HCT116 (cell line): ENCODE measurements at regions not wholly inside any gene's neighbourhood (a gene's known extent, or its start where the extent isn't known, plus 50 kb on each side); places are given as distances from the start of the nearest gene placed in this dataset.

Experiments
- ATAC-seq: fragments of 200-7000 bp; cut with Tn5 transposase; 2 replicates; pipeline ENCODE4 v1.9.1; 2020; ENCODE audit warnings: mild to moderate bottlenecking, moderate library complexity
- BruUV-seq: library from RNA; stranded (reverse); fragments of 400-500 nt; replicated peaks from 2 replicates; lab custom pipeline; 2021; lab: Mats Ljungman, UMichigan
- CTCF ChIA-PET: fragments of 300-600 bp; sonication (Branson Sonifier 250); formaldehyde crosslinking; loops from one replicate; lab custom pipeline; 2021; ENCODE audit warnings: antibody characterized with exemption; lab: Charles Lee
- POLR2A ChIA-PET: fragments of 300-600, 350-600 bp; sonication (Branson Sonifier 250); formaldehyde crosslinking; loops from one replicate; lab custom pipeline; 2021; ENCODE audit warnings: antibody characterized with exemption; lab: Charles Lee
- RAD21 ChIA-PET, 2 experiments: fragments of 300-600 bp; sonication (Branson Sonifier 250); formaldehyde crosslinking; loops; one replicate each; lab custom pipeline; 2023; ENCODE audit warnings: low total read pairs in 2 of 2; ENCODE audit not compliant: uncharacterized antibody in 2 of 2, unreplicated experiment in 2 of 2, low non-redundant PET in 1 of 2; lab: Charles Lee
- DNase-seq: peaks from one replicate; pipeline ENCODE4 v3.0.0-alpha.2; 2010; ENCODE audit warnings: low read depth, low spot score
- H2AFZ ChIP-seq: fragments of 200-600 bp; shearing (Covaris generic), sonication (generic); 2 replicates; pipeline ENCODE4 v1.6.1; 2017; ENCODE audit warnings: low read depth, mixed run types, mixed read lengths, antibody characterized with exemption, low read length; ENCODE audit not compliant: poor library complexity, severe bottlenecking
- H3K27ac ChIP-seq: 2 replicates; pipeline ENCODE4 v1.5.1; 2012; ENCODE audit warnings: low read depth, low read length
- H3K27me3 ChIP-seq: fragments of 200-600 bp; sonication (generic); 2 replicates; pipeline ENCODE4 v1.6.1; 2016; ENCODE audit warnings: mixed run types, low read length, mixed read lengths; ENCODE audit not compliant: insufficient read depth
- H3K36me3 ChIP-seq, 2 experiments: fragments of 200-500 bp in 1 of 2; fragments of 200-600 bp in 1 of 2; sonication (Bioruptor generic) in 1 of 2; sonication (generic) in 1 of 2; 2 replicates each; pipeline versions ENCODE4 v1.5.1 to v1.6.1; 2014 to 2016; ENCODE audit warnings: low read length in 2 of 2, inconsistent platforms in 1 of 2, mixed read lengths in 1 of 2, mixed run types in 1 of 2; ENCODE audit not compliant: insufficient read depth in 2 of 2, control insufficient read depth in 1 of 2
- H3K4me1 ChIP-seq, 2 experiments: fragments of 200-600 bp in 1 of 2; sonication (generic) in 1 of 2; 2 replicates each; pipeline versions ENCODE4 v1.5.1 to v1.6.1; 2012 to 2017; ENCODE audit warnings: low read length in 2 of 2, inconsistent platforms in 1 of 2, mild to moderate bottlenecking in 1 of 2, mixed read lengths in 1 of 2, mixed run types in 1 of 2, moderate library complexity in 1 of 2; ENCODE audit not compliant: insufficient read depth in 2 of 2, control insufficient read depth in 1 of 2
- H3K4me2 ChIP-seq: fragments of 200-600 bp; sonication (generic); 2 replicates; pipeline ENCODE4 v1.6.1; 2017; ENCODE audit warnings: mixed run types, low read length, mixed read lengths
- H3K4me3 ChIP-seq, 2 experiments: fragments of 200-600 bp in 1 of 2; sonication (generic) in 1 of 2; replicated peaks in 1 of 2; 2 replicates each; pipeline ENCODE4 v1.5.1; 2011 to 2016; ENCODE audit warnings: low read length in 2 of 2, control low read depth in 1 of 2, low read depth in 1 of 2, mild to moderate bottlenecking in 1 of 2, mixed read lengths in 1 of 2, mixed run types in 1 of 2
- H3K79me2 ChIP-seq: fragments of 200-600 bp; sonication (generic); 2 replicates; pipeline ENCODE4 v1.6.1; 2017; ENCODE audit warnings: mild to moderate bottlenecking, mixed run types, low read length, moderate library complexity, mixed read lengths; ENCODE audit not compliant: insufficient read depth
- H3K9ac ChIP-seq: fragments of 200-600 bp; sonication (generic); 2 replicates; pipeline ENCODE4 v1.6.1; 2016; ENCODE audit warnings: low read length, mixed read lengths
- H3K9me2 ChIP-seq: fragments of 200-600 bp; sonication (generic), shearing (Covaris generic); 2 replicates; pipeline ENCODE4 v1.6.1; 2017; ENCODE audit warnings: mixed run types, mild to moderate bottlenecking, moderate library complexity; ENCODE audit not compliant: insufficient read depth
- H3K9me3 ChIP-seq, 2 experiments: fragments of 200-500 bp in 1 of 2; fragments of 200-600 bp in 1 of 2; sonication (Bioruptor generic) in 1 of 2; sonication (generic) in 1 of 2; 2 replicates each; pipeline ENCODE4 v1.6.1; 2014 to 2017; ENCODE audit warnings: low read length in 2 of 2, mixed read lengths in 2 of 2, inconsistent platforms in 1 of 2, low read depth in 1 of 2, mild to moderate bottlenecking in 1 of 2, mixed run types in 1 of 2, moderate library complexity in 1 of 2; ENCODE audit not compliant: control insufficient read depth in 1 of 2, insufficient read depth in 1 of 2
- H4K20me1 ChIP-seq: fragments of 200-600 bp; sonication (generic), shearing (Covaris generic); 2 replicates; pipeline ENCODE4 v1.6.1; 2017; ENCODE audit warnings: mixed run types, mild to moderate bottlenecking, moderate library complexity; ENCODE audit not compliant: insufficient read depth
- ATF3 ChIP-seq: IDR thresholded peaks from 2 replicates; pipeline ENCODE4 v1.6.1; 2012
- CEBPB ChIP-seq: IDR thresholded peaks from 2 replicates; pipeline ENCODE4 v1.6.1; 2012; ENCODE audit warnings: low read depth
- ELF1 ChIP-seq: IDR thresholded peaks from 2 replicates; pipeline ENCODE4 v1.6.1; 2012; ENCODE audit warnings: low read depth, borderline replicate concordance
- FOSL1 ChIP-seq: IDR thresholded peaks from 2 replicates; pipeline ENCODE4 v1.6.1; 2012; ENCODE audit warnings: low read depth
- JUND ChIP-seq: IDR thresholded peaks from 2 replicates; pipeline ENCODE4 v1.6.1; 2012
- POLR2A ChIP-seq: IDR thresholded peaks from 2 replicates; pipeline ENCODE4 v1.7.0; 2011; ENCODE audit warnings: borderline replicate concordance; ENCODE audit not compliant: insufficient read depth, insufficient read length; ENCODE audit errors: extremely low read depth
- POLR2AphosphoS5 ChIP-seq: IDR thresholded peaks from 2 replicates; pipeline ENCODE4 v1.6.1; 2011; ENCODE audit warnings: mild to moderate bottlenecking, low read depth, low read length, moderate library complexity
- RAD21 ChIP-seq: IDR thresholded peaks from 2 replicates; pipeline ENCODE4 v1.6.1; 2012; ENCODE audit warnings: low read depth, mild to moderate bottlenecking
- SIN3A ChIP-seq: IDR thresholded peaks from 2 replicates; pipeline ENCODE4 v1.6.1; 2012; ENCODE audit warnings: low read depth
- TCF7L2 ChIP-seq: IDR thresholded peaks from 2 replicates; pipeline ENCODE4 v1.7.0; 2011; ENCODE audit warnings: borderline replicate concordance, inconsistent platforms; ENCODE audit not compliant: insufficient read depth, insufficient read length; ENCODE audit errors: extremely low read depth
- YY1 ChIP-seq: IDR thresholded peaks from 2 replicates; pipeline ENCODE4 v1.6.1; 2011; ENCODE audit warnings: low read length, low read depth, moderate library complexity, mild to moderate bottlenecking; ENCODE audit not compliant: insufficient replicate concordance; ENCODE audit errors: extremely low read depth
- ZFX ChIP-seq: fragments of 450-650 bp; IDR thresholded peaks from 2 replicates; pipeline ENCODE4 v1.6.1; 2017
- intact Hi-C: fragments of 100-400 bp; cut with micrococcal nuclease; formaldehyde crosslinking; loops from 2 replicates; pipeline ENCODE4 v1.10.0; 2022
- TF ChIP-seq, protein P1 (sequence below), 3 experiments: fragments of 200-600 bp in 1 of 3; sonication (generic) in 1 of 3; IDR thresholded peaks in 2 of 3; conservative IDR thresholded peaks in 1 of 3; 2 replicates each; pipeline ENCODE4 v1.5.1; 2012 to 2017; ENCODE audit warnings: low read depth in 2 of 3, low read length in 2 of 3, antibody characterized with exemption in 1 of 3, borderline replicate concordance in 1 of 3, control low read depth in 1 of 3, mild to moderate bottlenecking in 1 of 3, mixed read lengths in 1 of 3, mixed run types in 1 of 3, moderate library complexity in 1 of 3; ENCODE audit not compliant: insufficient read depth in 1 of 3

GRCh38 chr2:143965493-143966164, 554.3 kb downstream of the ZEB2 start:
- Histone ChIP-seq H3K27me3 (no peaks in the 10 kb centered on the region), H3K79me2 (no peaks in the 10 kb centered on the region), H3K9ac (no peak overlapping the region), H3K9me3 (no peaks in the 10 kb centered on the region), H3K27ac (no peak overlapping the region), H3K4me3 (no peak overlapping the region), H4K20me1 (no peaks in the 10 kb centered on the region), H3K36me3 (no peaks in the 10 kb centered on the region), H3K4me1 (no peaks in the 10 kb centered on the region), H3K9me2 (no peaks in the 10 kb centered on the region), H3K4me2 (no peak overlapping the region), H2AFZ (no peak overlapping the region)
- ATAC-seq = no peak
- DNase-seq = no peak
- POLR2A ChIA-PET = no interaction called here
- TF ChIP-seq POLR2AphosphoS5 (no peak), ZFX (no peak)
- TF ChIP-seq, protein P1, sequence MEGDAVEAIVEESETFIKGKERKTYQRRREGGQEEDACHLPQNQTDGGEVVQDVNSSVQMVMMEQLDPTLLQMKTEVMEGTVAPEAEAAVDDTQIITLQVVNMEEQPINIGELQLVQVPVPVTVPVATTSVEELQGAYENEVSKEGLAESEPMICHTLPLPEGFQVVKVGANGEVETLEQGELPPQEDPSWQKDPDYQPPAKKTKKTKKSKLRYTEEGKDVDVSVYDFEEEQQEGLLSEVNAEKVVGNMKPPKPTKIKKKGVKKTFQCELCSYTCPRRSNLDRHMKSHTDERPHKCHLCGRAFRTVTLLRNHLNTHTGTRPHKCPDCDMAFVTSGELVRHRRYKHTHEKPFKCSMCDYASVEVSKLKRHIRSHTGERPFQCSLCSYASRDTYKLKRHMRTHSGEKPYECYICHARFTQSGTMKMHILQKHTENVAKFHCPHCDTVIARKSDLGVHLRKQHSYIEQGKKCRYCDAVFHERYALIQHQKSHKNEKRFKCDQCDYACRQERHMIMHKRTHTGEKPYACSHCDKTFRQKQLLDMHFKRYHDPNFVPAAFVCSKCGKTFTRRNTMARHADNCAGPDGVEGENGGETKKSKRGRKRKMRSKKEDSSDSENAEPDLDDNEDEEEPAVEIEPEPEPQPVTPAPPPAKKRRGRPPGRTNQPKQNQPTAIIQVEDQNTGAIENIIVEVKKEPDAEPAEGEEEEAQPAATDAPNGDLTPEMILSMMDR (IDR thresholded peaks at IDR 0.05 in 2 of 3, conservative IDR thresholded peaks at IDR 0.05 in 1 of 3; ENCODE audit: borderline replicate concordance in 1 of 3, insufficient read depth in 1 of 3, low read depth in 2 of 3, low read length in 2 of 3) = no peak
- CTCF ChIA-PET = no interaction called here
- RAD21 ChIA-PET = no interaction called here
- intact Hi-C loops = no loop called here
- no TSS peak for BruUV-seq

- BruUV-seq = no TSS peak
- no peaks in the 10 kb centered on the region for H3K36me3 ChIP-seq
- H3K4me2 ChIP-seq = no peak overlapping the region
- H2AFZ ChIP-seq = no peak overlapping the region
- no peak overlapping the region for H3K27ac ChIP-seq
- ChIA-PET POLR2A (no interaction called here), RAD21 (no interaction called here), CTCF (no interaction called here)
- H3K4me3 ChIP-seq = no peak overlapping the region
- H4K20me1 ChIP-seq = no peaks in the 10 kb centered on the region
- intact Hi-C loops = no loop called here
- ATAC-seq = no peak
- no peaks in the 10 kb centered on the region for H3K9me2 ChIP-seq
- H3K4me1 ChIP-seq = no peaks in the 10 kb centered on the region
- H3K27me3 ChIP-seq = no peaks in the 10 kb centered on the region
- H3K79me2 ChIP-seq = no peaks in the 10 kb centered on the region
- DNase-seq = no peak
- no peak overlapping the region for H3K9ac ChIP-seq
- H3K9me3 ChIP-seq = no peaks in the 10 kb centered on the region
- TF ChIP-seq ZFX = no peak
- no peak for TF ChIP-seq YY1
- no peak for TF ChIP-seq POLR2A
- TF ChIP-seq JUND = no peak
- TF ChIP-seq CEBPB = no peak
- no peak for TF ChIP-seq ELF1
- no peak for TF ChIP-seq ATF3
- no peak for TF ChIP-seq TCF7L2
- TF ChIP-seq, protein P1 (IDR thresholded peaks at IDR 0.05 in 2 of 3, conservative IDR thresholded peaks at IDR 0.05 in 1 of 3; ENCODE audit: borderline replicate concordance in 1 of 3, insufficient read depth in 1 of 3, low read depth in 2 of 3, low read length in 2 of 3) = no peak
- TF ChIP-seq RAD21 = no peak
- no peak for TF ChIP-seq SIN3A
- no peak for TF ChIP-seq FOSL1
Measured at GRCh38 chr2:143964891-143965290, 555.0 kb downstream of the ZEB2 start.
